IMR-90 (cell line): ENCODE measurements at regions not wholly inside any gene's neighbourhood (a gene's known extent, or its start where the extent isn't known, plus 50 kb on each side); places are given as distances from the start of the nearest gene placed in this dataset.

Source experiments
- ATAC-seq: fragments of 200-7000 bp; cut with Tn5 transposase; 2 replicates; pipeline ENCODE4 v1.9.1; 2020; ENCODE audit warnings: low read depth, mild to moderate bottlenecking, moderate library complexity
- BruUV-seq: library from RNA; stranded (reverse); fragments of 400-500 nt; replicated peaks from 2 replicates; lab custom pipeline; 2021; lab: Mats Ljungman, UMichigan
- CTCF ChIA-PET: fragments of 300-600 bp; formaldehyde crosslinking; extraction: SDS; loops from one replicate; lab custom pipeline; 2021; ENCODE audit warnings: antibody characterized with exemption; lab: Yijun Ruan, JAX
- POLR2A ChIA-PET: fragments of 300-600 bp; sonication (Branson Sonifier 250); formaldehyde crosslinking; loops from one replicate; lab custom pipeline; 2022; ENCODE audit warnings: antibody characterized with exemption; ENCODE audit not compliant: unreplicated experiment; lab: Charles Lee
- DNase-seq: peaks from one replicate; pipeline ENCODE4 v3.0.0; 2013
- H2AFZ ChIP-seq: replicated peaks from 2 replicates; pipeline ENCODE3; 2013; ENCODE audit warnings: low read length, mild to moderate bottlenecking; ENCODE audit not compliant: poor library complexity
- H2AK5ac ChIP-seq: 2 replicates; pipeline ENCODE4 v1.6.1; 2013; ENCODE audit warnings: low read depth, low read length, inconsistent platforms
- H2AK9ac ChIP-seq: replicated peaks from 2 replicates; pipeline ENCODE3; 2013; ENCODE audit warnings: mild to moderate bottlenecking, low read depth, low read length, moderate library complexity; ENCODE audit not compliant: poor library complexity
- H2BK120ac ChIP-seq: 2 replicates; pipeline ENCODE4 v1.6.1; 2013; ENCODE audit warnings: low read depth, low read length, inconsistent platforms
- H2BK15ac ChIP-seq: 3 replicates; pipeline ENCODE4 v1.6.1; 2013; ENCODE audit warnings: low read depth, low read length, inconsistent platforms
- H2BK20ac ChIP-seq: 2 replicates; pipeline ENCODE4 v1.6.1; 2013; ENCODE audit warnings: low read depth, mild to moderate bottlenecking, inconsistent platforms, low read length, moderate library complexity
- H2BK5ac ChIP-seq: 2 replicates; pipeline ENCODE4 v1.6.1; 2013; ENCODE audit warnings: mild to moderate bottlenecking, low read depth, low read length, inconsistent platforms; ENCODE audit not compliant: poor library complexity, severe bottlenecking
- H3K14ac ChIP-seq: replicated peaks from 2 replicates; pipeline ENCODE4 v1.6.1; 2013; ENCODE audit warnings: low read depth, low read length, inconsistent platforms
- H3K18ac ChIP-seq: 2 replicates; pipeline ENCODE4 v1.6.1; 2013; ENCODE audit warnings: low read depth, low read length, control low read depth
- H3K23ac ChIP-seq: 2 replicates; pipeline ENCODE4 v1.6.1; 2013; ENCODE audit warnings: low read depth, low read length, inconsistent platforms
- H3K27ac ChIP-seq: 2 replicates; pipeline ENCODE4 v1.5.1; 2013; ENCODE audit warnings: mild to moderate bottlenecking, control low read depth, low read length; ENCODE audit not compliant: insufficient read depth
- H3K27me3 ChIP-seq: 2 replicates; pipeline ENCODE4 v1.6.1; 2013; ENCODE audit warnings: low read length; ENCODE audit not compliant: control insufficient read depth, insufficient read depth
- H3K36me3 ChIP-seq: 2 replicates; pipeline ENCODE4 v1.6.1; 2013; ENCODE audit warnings: low read length, mixed read lengths; ENCODE audit not compliant: control insufficient read depth, insufficient read depth
- H3K4ac ChIP-seq: 2 replicates; pipeline ENCODE4 v1.6.1; 2013; ENCODE audit warnings: low read depth, low read length, inconsistent platforms
- H3K4me1 ChIP-seq: 2 replicates; pipeline ENCODE4 v1.6.1; 2013; ENCODE audit warnings: low read length, mixed read lengths; ENCODE audit not compliant: control insufficient read depth, insufficient read depth
- H3K4me2 ChIP-seq: 2 replicates; pipeline ENCODE4 v1.6.1; 2013; ENCODE audit warnings: low read depth, mild to moderate bottlenecking, control low read depth, low read length, moderate library complexity
- H3K4me3 ChIP-seq: 2 replicates; pipeline ENCODE4 v1.5.1; 2013; ENCODE audit warnings: low read depth, mild to moderate bottlenecking, control low read depth, low read length, moderate library complexity; ENCODE audit not compliant: insufficient read depth
- H3K56ac ChIP-seq: 2 replicates; pipeline ENCODE4 v1.6.1; 2013; ENCODE audit warnings: low read length, inconsistent platforms; ENCODE audit not compliant: insufficient read depth; ENCODE audit errors: extremely low read depth
- H3K79me1 ChIP-seq, 2 experiments: 2 replicates each; pipeline ENCODE4 v1.6.1; 2013; ENCODE audit warnings: low read length in 2 of 2, inconsistent platforms in 1 of 2, low read depth in 1 of 2
- H3K9ac ChIP-seq: 2 replicates; pipeline ENCODE4 v1.6.1; 2013; ENCODE audit warnings: low read depth, low read length, control low read depth
- H3K9me1 ChIP-seq: 2 replicates; pipeline ENCODE4 v1.6.1; 2013; ENCODE audit warnings: low read length, inconsistent platforms; ENCODE audit not compliant: insufficient read depth
- H3K9me3 ChIP-seq: 2 replicates; pipeline ENCODE4 v1.6.1; 2013; ENCODE audit warnings: low read length; ENCODE audit not compliant: control insufficient read depth, insufficient read depth
- H4K20me1 ChIP-seq: 2 replicates; pipeline ENCODE4 v1.6.1; 2013; ENCODE audit warnings: low read length, inconsistent platforms; ENCODE audit not compliant: insufficient read depth
- H4K5ac ChIP-seq: 2 replicates; pipeline ENCODE4 v1.6.1; 2013; ENCODE audit warnings: mild to moderate bottlenecking, low read depth, low read length, control low read depth
- H4K8ac ChIP-seq, 2 experiments: 2 replicates each; pipeline ENCODE4 v1.6.1; 2013; ENCODE audit warnings: low read depth in 2 of 2, low read length in 2 of 2, control low read depth in 1 of 2, inconsistent platforms in 1 of 2
- H4K91ac ChIP-seq: 2 replicates; pipeline ENCODE4 v1.6.1; 2013; ENCODE audit warnings: low read depth, low read length, inconsistent platforms; ENCODE audit not compliant: insufficient read depth
- CEBPB ChIP-seq: IDR thresholded peaks from 2 replicates; pipeline ENCODE4 v1.6.1; 2012; ENCODE audit warnings: low read depth, low read length, improper control_type of control experiment
- POLR2A ChIP-seq: IDR thresholded peaks from 2 replicates; pipeline ENCODE4 v1.6.1; 2012; ENCODE audit warnings: mild to moderate bottlenecking, low read depth, low read length
- WGBS, 2 experiments: methylation state at CpG; one replicate each; pipeline versions ENCODE4 v1.1.5 to v1.1.7; 2013; ENCODE audit warnings: missing lambda C conversion rate in 2 of 2; ENCODE audit not compliant: insufficient read length in 1 of 2; ENCODE audit errors: extremely low coverage in 2 of 2; 5-methylcytosine and 5-hydroxymethylcytosine counted together
- dilution Hi-C: fragments of 300-500 bp; cut with HindIII; formaldehyde crosslinking; loops from one replicate; pipeline ENCODE4 v1.14.3; 2018; ENCODE audit warnings: low sequenced_read_pairs; ENCODE audit not compliant: unreplicated experiment
- in situ Hi-C: fragments of 300-500 bp; cut with MboI; formaldehyde crosslinking; loops from 3 replicates; pipeline ENCODE4 v1.14.3; 2019; ENCODE audit warnings: low sequenced_read_pairs, inconsistent platforms, mixed read lengths
- intact Hi-C: fragments of 100-400 bp; cut with micrococcal nuclease; formaldehyde crosslinking; loops from 2 replicates; pipeline ENCODE4 v1.10.0; 2022

GRCh38 chr10:46222364-46222935 lies 64.3 kb upstream of the ANTXRL start:
- Histone ChIP-seq H4K8ac (no peak overlapping the region), H3K36me3 (no peaks in the 10 kb centered on the region), H3K79me1 (no peaks in the 10 kb centered on the region), H2AFZ (no peak overlapping the region), H3K14ac (no peak overlapping the region), H3K9ac (no peak overlapping the region), H3K18ac (no peak overlapping the region), H4K5ac (no peak overlapping the region), H2BK120ac (no peak overlapping the region), H3K4me3 (no peak overlapping the region), H3K27me3 (peaks cover 12% of the 10 kb centered on the region), H2BK5ac (no peak overlapping the region), H3K56ac (no peak overlapping the region), H4K91ac (no peak overlapping the region), H3K9me1 (no peaks in the 10 kb centered on the region), H3K4ac (no peak overlapping the region), H3K4me2 (no peak overlapping the region), H3K27ac (no peak overlapping the region), H3K23ac (no peak overlapping the region), H2BK15ac (no peak overlapping the region), H2AK5ac (no peak overlapping the region), H3K9me3 (no peaks in the 10 kb centered on the region), H2AK9ac (no peak overlapping the region), H3K4me1 (no peaks in the 10 kb centered on the region), H2BK20ac (no peak overlapping the region), H4K20me1 (no peaks in the 10 kb centered on the region)
- intact Hi-C loops (loop anchor here (10.0 kb wide), 1 partner anchor 988 kb away; no protein-coding TSS in a partner anchor), dilution Hi-C loops (no loop called here), in situ Hi-C loops (no loop called here)
- DNase-seq = peak; percentile 56
- no TSS peak for BruUV-seq
- POLR2A ChIA-PET = no interaction called here
- TF ChIP-seq CEBPB (peak; percentile 54; the same call in 1 of the 2 replicates), POLR2A (no peak)
- CTCF ChIA-PET = no interaction called here
- peak; percentile 69; the same call in 1 of the 2 replicates for ATAC-seq
- 100% methylated on average over 1 of the region's 4 CpGs; no CpG with 5 or more reads in 1 of the 2 experiments for WGBS, 2 experiments
